ENCODE measurements at regions not wholly inside any gene's neighbourhood (a gene's known extent, or its start where the extent isn't known, plus 50 kb on each side); places are given as distances from the start of the nearest gene placed in this dataset.

DNA sequence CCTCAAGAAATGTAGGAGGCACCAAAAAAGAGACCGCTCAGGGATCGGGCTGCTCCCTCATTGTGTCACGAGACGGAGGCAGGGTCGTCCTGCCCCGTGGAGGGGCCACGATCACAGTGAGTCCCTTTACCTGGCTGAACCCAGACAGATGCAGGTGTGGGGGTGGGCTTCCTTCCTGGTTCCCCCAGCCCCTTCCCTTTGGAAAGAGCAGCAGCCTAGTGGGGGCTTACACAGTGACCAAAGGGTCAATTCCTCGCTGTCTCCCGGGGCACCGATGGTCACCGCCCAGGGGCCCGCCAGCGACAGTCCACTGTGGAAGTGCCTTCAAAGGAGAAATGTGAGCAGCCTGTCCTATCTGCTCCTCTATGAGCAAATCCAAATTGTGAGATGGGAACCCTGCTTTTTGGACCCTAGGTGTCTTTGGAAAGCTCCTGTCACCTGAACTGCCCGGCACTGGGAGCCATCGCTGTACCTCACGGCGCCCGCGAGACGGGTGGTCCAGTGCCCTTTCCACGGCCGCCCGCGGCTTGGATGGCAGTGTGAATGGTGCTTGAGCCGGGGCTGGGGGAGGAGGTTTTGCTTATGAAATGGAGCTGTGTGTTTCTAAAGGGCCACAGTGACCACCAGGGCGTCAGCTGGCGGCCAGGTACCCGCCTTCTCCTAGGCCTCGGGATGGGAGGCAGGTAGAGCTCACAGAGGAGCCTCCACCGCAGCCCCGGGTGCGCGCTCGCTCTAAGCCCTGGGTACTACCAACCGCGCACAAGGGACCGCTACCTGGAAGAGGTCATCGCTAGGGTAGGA, 155.7 kb downstream of the KLF13 start:
- TF ChIP-seq, protein P1, sequence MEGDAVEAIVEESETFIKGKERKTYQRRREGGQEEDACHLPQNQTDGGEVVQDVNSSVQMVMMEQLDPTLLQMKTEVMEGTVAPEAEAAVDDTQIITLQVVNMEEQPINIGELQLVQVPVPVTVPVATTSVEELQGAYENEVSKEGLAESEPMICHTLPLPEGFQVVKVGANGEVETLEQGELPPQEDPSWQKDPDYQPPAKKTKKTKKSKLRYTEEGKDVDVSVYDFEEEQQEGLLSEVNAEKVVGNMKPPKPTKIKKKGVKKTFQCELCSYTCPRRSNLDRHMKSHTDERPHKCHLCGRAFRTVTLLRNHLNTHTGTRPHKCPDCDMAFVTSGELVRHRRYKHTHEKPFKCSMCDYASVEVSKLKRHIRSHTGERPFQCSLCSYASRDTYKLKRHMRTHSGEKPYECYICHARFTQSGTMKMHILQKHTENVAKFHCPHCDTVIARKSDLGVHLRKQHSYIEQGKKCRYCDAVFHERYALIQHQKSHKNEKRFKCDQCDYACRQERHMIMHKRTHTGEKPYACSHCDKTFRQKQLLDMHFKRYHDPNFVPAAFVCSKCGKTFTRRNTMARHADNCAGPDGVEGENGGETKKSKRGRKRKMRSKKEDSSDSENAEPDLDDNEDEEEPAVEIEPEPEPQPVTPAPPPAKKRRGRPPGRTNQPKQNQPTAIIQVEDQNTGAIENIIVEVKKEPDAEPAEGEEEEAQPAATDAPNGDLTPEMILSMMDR (IDR thresholded peaks at IDR 0.05; ENCODE audit: unreplicated experiment) = no peak
- Mint-ChIP-seq H3K36me3 (ENCODE audit: insufficient read depth) (peaks cover 11% of the 10 kb centered on the region), H3K4me3 (ENCODE audit: low read depth) (no peak overlapping the region), H3K27ac (no peak overlapping the region), H3K9me3 (ENCODE audit: low read depth) (peaks cover 5% of the 10 kb centered on the region), H3K27me3 (peaks cover 52% of the 10 kb centered on the region), H3K4me1 (ENCODE audit: low read depth) (no peaks in the 10 kb centered on the region)
- no peak for DNase-seq (ENCODE audit: low spot score, unreplicated experiment)

DNA sequence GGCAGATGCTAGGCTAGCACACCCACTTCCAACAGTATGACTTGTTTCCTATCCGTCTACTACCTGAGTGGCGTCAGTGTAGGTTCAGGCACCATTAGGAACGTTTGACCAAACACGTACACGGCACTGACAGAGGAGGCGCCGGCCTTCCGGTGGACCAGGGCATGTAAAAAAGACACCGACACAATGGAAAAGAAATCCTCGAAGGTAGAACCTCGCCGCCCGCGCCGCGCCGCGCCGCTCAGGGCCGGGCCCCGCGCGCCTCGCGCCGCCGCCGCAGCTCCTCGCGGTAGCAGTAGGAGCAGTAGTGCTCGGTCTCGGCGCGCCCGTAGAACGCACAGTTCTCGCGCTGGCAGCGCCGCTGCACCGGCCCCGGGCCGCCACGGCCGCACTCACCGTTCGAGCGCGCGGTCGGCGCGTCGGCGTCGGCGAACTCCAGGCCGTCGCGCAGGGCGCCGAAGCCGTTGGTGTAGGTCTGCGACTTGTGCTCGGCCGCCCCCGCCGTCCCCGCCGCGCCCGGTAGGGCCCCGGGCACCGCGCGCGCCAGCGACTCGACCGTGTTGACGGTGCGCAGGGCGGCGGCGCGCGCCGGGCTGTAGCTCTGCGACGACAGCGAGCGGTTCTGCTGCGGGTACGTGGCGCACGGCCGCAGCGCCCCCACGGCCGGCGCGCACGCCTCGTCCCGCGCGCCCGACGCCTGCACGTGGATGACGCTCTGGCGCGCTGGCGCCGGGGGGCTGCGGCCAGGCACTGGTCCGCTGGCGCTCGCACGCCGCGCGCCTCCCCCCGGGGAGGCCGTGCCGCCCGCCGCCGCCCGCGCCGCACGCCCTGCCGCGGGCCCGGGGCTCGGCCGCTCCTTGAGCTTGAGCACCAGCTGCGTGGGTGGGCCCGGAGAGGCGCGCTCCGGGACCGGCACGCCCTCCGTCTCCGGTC, 156.7 kb downstream of the KLF13 start:
- no peak for DNase-seq (ENCODE audit: low spot score, unreplicated experiment)
- no peak overlapping the region for H3K27ac Mint-ChIP-seq
- H3K9me3 Mint-ChIP-seq (ENCODE audit: low read depth) = peaks cover 5% of the 10 kb centered on the region
- H3K4me1 Mint-ChIP-seq (ENCODE audit: low read depth) = no peaks in the 10 kb centered on the region
- TF ChIP-seq, protein P1 (IDR thresholded peaks at IDR 0.05; ENCODE audit: unreplicated experiment) = no peak
- peak overlapping the region; percentile 61 for H3K4me3 Mint-ChIP-seq (ENCODE audit: low read depth)
- peaks cover 52% of the 10 kb centered on the region for H3K27me3 Mint-ChIP-seq
- H3K36me3 Mint-ChIP-seq (ENCODE audit: insufficient read depth) = peaks cover 9% of the 10 kb centered on the region

GRCh38 chr15:31483986-31484951, 157.6 kb downstream of the KLF13 start:
- Mint-ChIP-seq H3K27me3 (peaks cover 50% of the 10 kb centered on the region), H3K4me1 (ENCODE audit: low read depth) (peaks cover 2% of the 10 kb centered on the region), H3K27ac (no peak overlapping the region), H3K4me3 (ENCODE audit: low read depth) (peak overlapping the region; percentile 32), H3K9me3 (ENCODE audit: low read depth) (peaks cover 5% of the 10 kb centered on the region), H3K36me3 (ENCODE audit: insufficient read depth) (peaks cover 9% of the 10 kb centered on the region)
- no peak for DNase-seq (ENCODE audit: low spot score, unreplicated experiment)
- TF ChIP-seq, protein P1 (IDR thresholded peaks at IDR 0.05; ENCODE audit: unreplicated experiment) = no peak

DNA sequence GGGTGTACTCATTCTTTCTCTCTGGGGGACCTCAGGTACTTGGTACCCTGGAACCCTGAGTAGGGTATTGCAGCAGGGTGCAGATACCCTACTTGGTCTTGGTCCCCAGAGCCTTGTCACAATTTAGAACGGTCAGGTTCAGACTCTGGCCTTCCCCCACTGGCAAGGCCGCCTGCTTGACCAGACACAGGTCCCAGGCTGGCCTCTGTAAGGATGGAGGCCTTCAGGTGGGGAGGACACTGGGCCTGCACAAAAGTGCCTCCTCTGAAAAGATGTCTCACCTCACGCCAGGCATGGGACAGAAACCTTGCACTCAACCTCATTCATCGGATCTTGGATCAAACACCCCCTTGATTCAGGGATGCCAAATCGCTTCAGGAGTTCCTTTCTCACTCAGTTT, 158.4 kb downstream of the KLF13 start:
- Mint-ChIP-seq H3K36me3 (ENCODE audit: insufficient read depth) (peaks cover 9% of the 10 kb centered on the region), H3K4me3 (ENCODE audit: low read depth) (no peak overlapping the region), H3K9me3 (ENCODE audit: low read depth) (peaks cover 5% of the 10 kb centered on the region), H3K27me3 (peaks cover 50% of the 10 kb centered on the region), H3K4me1 (ENCODE audit: low read depth) (peaks cover 2% of the 10 kb centered on the region), H3K27ac (no peak overlapping the region)
- TF ChIP-seq, protein P1 (IDR thresholded peaks at IDR 0.05; ENCODE audit: unreplicated experiment) = no peak
- DNase-seq (ENCODE audit: low spot score, unreplicated experiment) = no peak

All from progenitor cell of endocrine pancreas (in vitro differentiated cells).